H1 (cell line): ENCODE measurements at regions not wholly inside any gene's neighbourhood (a gene's known extent, or its start where the extent isn't known, plus 50 kb on each side); places are given as distances from the start of the nearest gene placed in this dataset.

Source experiments
- CTCF ChIA-PET: fragments of 300-600 bp; sonication (Branson Sonifier 250); formaldehyde crosslinking; loops from one replicate; lab custom pipeline; 2021; ENCODE audit not compliant: partially characterized antibody; lab: Charles Lee
- POLR2A ChIA-PET: fragments of 300-600 bp; sonication (Branson Sonifier 250); formaldehyde crosslinking; loops from one replicate; lab custom pipeline; 2021; ENCODE audit warnings: inconsistent platforms; ENCODE audit not compliant: partially characterized antibody; lab: Charles Lee
- DNase-seq, 2 experiments: peaks; one replicate each; pipeline versions ENCODE4 v3.0.0 to v3.0.0-alpha.2; 2010 to 2022; ENCODE audit warnings: low spot score in 2 of 2, low read depth in 1 of 2, mixed read lengths in 1 of 2
- FAIRE-seq: peaks from 2 replicates; lab custom pipeline; 2011; peaks lifted over from hg19 to GRCh38; lab: Jason Lieb, UNC
- H2AFZ ChIP-seq: 2 replicates; pipeline ENCODE4 v1.8.1; 2012; ENCODE audit warnings: low read length, inconsistent platforms
- H2AK5ac ChIP-seq: 2 replicates; pipeline ENCODE4 v1.6.1; 2013; ENCODE audit warnings: low read depth, low read length
- H2BK120ac ChIP-seq: replicated peaks from 2 replicates; pipeline ENCODE3; 2013; ENCODE audit warnings: low read depth, low read length, inconsistent platforms
- H2BK12ac ChIP-seq: 2 replicates; pipeline ENCODE4 v1.6.1; 2013; ENCODE audit warnings: low read depth, low read length
- H2BK15ac ChIP-seq: 2 replicates; pipeline ENCODE4 v1.6.1; 2013; ENCODE audit warnings: low read length
- H2BK20ac ChIP-seq: 2 replicates; pipeline ENCODE4 v1.6.1; 2013; ENCODE audit warnings: low read length
- H2BK5ac ChIP-seq: 2 replicates; pipeline ENCODE4 v1.6.1; 2013; ENCODE audit warnings: low read depth, low read length
- H3K14ac ChIP-seq: 2 replicates; pipeline ENCODE4 v1.6.1; 2013; ENCODE audit warnings: inconsistent platforms; ENCODE audit not compliant: insufficient read length
- H3K18ac ChIP-seq: 2 replicates; pipeline ENCODE4 v1.6.1; 2013; ENCODE audit warnings: low read length; ENCODE audit errors: extremely low read depth
- H3K23ac ChIP-seq: 2 replicates; pipeline ENCODE4 v1.6.1; 2013; ENCODE audit warnings: inconsistent platforms; ENCODE audit not compliant: insufficient read length
- H3K23me2 ChIP-seq: 2 replicates; pipeline ENCODE4 v1.6.1; 2013; ENCODE audit warnings: low read depth, low read length
- H3K27ac ChIP-seq: 2 replicates; pipeline ENCODE4 v1.6.1; 2011; ENCODE audit warnings: low read depth, low read length, inconsistent platforms
- H3K27me3 ChIP-seq, 4 experiments: replicated peaks in 1 of 4; 1 replicate in 1 of 4; 2 replicates in 3 of 4; pipeline versions ENCODE4 v1.6.1 to v1.8.1; 2011 to 2013; ENCODE audit warnings: low read length in 3 of 4, mild to moderate bottlenecking in 3 of 4, inconsistent platforms in 2 of 4, mixed read lengths in 2 of 4, moderate library complexity in 1 of 4; ENCODE audit not compliant: control insufficient read depth in 3 of 4, insufficient read depth in 3 of 4; ENCODE audit errors: extremely low read depth in 1 of 4
- H3K36me3 ChIP-seq, 4 experiments: 2 replicates each; pipeline versions ENCODE4 v1.6.1 to v1.8.1; 2011 to 2013; ENCODE audit warnings: mild to moderate bottlenecking in 4 of 4, low read length in 3 of 4, moderate library complexity in 2 of 4, control low read depth in 1 of 4, inconsistent platforms in 1 of 4; ENCODE audit not compliant: insufficient read depth in 4 of 4, control insufficient read depth in 2 of 4
- H3K4ac ChIP-seq: replicated peaks from 2 replicates; pipeline ENCODE3; 2013; ENCODE audit warnings: low read length, low read depth, mixed read lengths, inconsistent platforms; ENCODE audit not compliant: insufficient read length
- H3K4me1 ChIP-seq, 4 experiments: replicated peaks in 1 of 4; 1 replicate in 1 of 4; 2 replicates in 3 of 4; pipeline versions ENCODE4 v1.6.1 to v1.8.1; 2011 to 2013; ENCODE audit warnings: low read length in 3 of 4, inconsistent platforms in 2 of 4, mixed read lengths in 1 of 4; ENCODE audit not compliant: insufficient read depth in 4 of 4, control insufficient read depth in 3 of 4
- H3K4me2 ChIP-seq, 2 experiments: 2 replicates each; pipeline versions ENCODE4 v1.6.1 to v1.8.1; 2011 to 2013; ENCODE audit warnings: low read depth in 2 of 2, low read length in 2 of 2, control low read depth in 1 of 2, inconsistent platforms in 1 of 2, mild to moderate bottlenecking in 1 of 2; ENCODE audit not compliant: insufficient read depth in 1 of 2
- H3K4me3 ChIP-seq, 4 experiments: fragments of 200-600, 300-600 bp in 1 of 4; sonication (generic), shearing (Covaris generic), sonication (Bioruptor Twin) in 1 of 4; 2 replicates each; pipeline versions ENCODE4 v1.5.1 to v1.8.1; 2011 to 2016; ENCODE audit warnings: low read length in 4 of 4, low read depth in 3 of 4, control low read depth in 2 of 4, inconsistent platforms in 2 of 4, mild to moderate bottlenecking in 2 of 4, mixed read lengths in 1 of 4, moderate library complexity in 1 of 4; ENCODE audit not compliant: insufficient read depth in 2 of 4; ENCODE audit errors: extremely low read depth in 1 of 4
- H3K56ac ChIP-seq: replicated peaks from 2 replicates; pipeline ENCODE3; 2013; ENCODE audit warnings: low read depth, mild to moderate bottlenecking, mixed read lengths, low read length, inconsistent platforms; ENCODE audit not compliant: insufficient read length
- H3K79me1 ChIP-seq: 2 replicates; pipeline ENCODE4 v1.6.1; 2013; ENCODE audit warnings: low read depth, low read length, control low read depth
- H3K79me2 ChIP-seq, 2 experiments: 2 replicates each; pipeline versions ENCODE4 v1.6.1 to v1.8.1; 2012 to 2013; ENCODE audit warnings: low read length in 2 of 2, mild to moderate bottlenecking in 2 of 2, inconsistent platforms in 1 of 2; ENCODE audit not compliant: insufficient read depth in 2 of 2, control insufficient read depth in 1 of 2
- H3K9ac ChIP-seq, 4 experiments: replicated peaks in 1 of 4; 1 replicate in 1 of 4; 2 replicates in 3 of 4; pipeline versions ENCODE4 v1.6.1 to v1.8.1; 2011 to 2013; ENCODE audit warnings: low read depth in 3 of 4, low read length in 3 of 4, control low read depth in 2 of 4, mild to moderate bottlenecking in 2 of 4, moderate library complexity in 2 of 4, inconsistent platforms in 1 of 4; ENCODE audit errors: extremely low read depth in 1 of 4
- H3K9me3 ChIP-seq, 2 experiments: 2 replicates each; pipeline versions ENCODE4 v1.6.1 to v1.8.1; 2012 to 2013; ENCODE audit warnings: mild to moderate bottlenecking in 2 of 2, moderate library complexity in 2 of 2, control low read depth in 1 of 2, inconsistent platforms in 1 of 2, low read depth in 1 of 2, low read length in 1 of 2, mixed read lengths in 1 of 2; ENCODE audit not compliant: insufficient read depth in 2 of 2
- H4K20me1 ChIP-seq, 2 experiments: replicated peaks in 1 of 2; 2 replicates each; pipeline versions ENCODE3 to v1.8.1; 2011 to 2013; ENCODE audit warnings: inconsistent platforms in 2 of 2, low read length in 2 of 2, mild to moderate bottlenecking in 1 of 2; ENCODE audit not compliant: insufficient read depth in 2 of 2, control insufficient read depth in 1 of 2
- H4K5ac ChIP-seq: 2 replicates; pipeline ENCODE4 v1.6.1; 2013; ENCODE audit warnings: low read length, low read depth, mixed read lengths, inconsistent platforms; ENCODE audit not compliant: insufficient read length
- H4K8ac ChIP-seq: 2 replicates; pipeline ENCODE4 v1.8.0; 2013; ENCODE audit warnings: mild to moderate bottlenecking, moderate library complexity, low read length, inconsistent platforms; ENCODE audit not compliant: insufficient read depth; ENCODE audit errors: extremely low read depth
- H4K91ac ChIP-seq: replicated peaks from 2 replicates; pipeline ENCODE3; 2013; ENCODE audit warnings: low read length, mixed read lengths, inconsistent platforms; ENCODE audit not compliant: insufficient read length
- CHD2 ChIP-seq: IDR thresholded peaks from 2 replicates; pipeline ENCODE4 v1.6.1; 2012; ENCODE audit warnings: low read length, improper control_type of control experiment
- EGR1 ChIP-seq: IDR thresholded peaks from 2 replicates; pipeline ENCODE4 v1.6.1; 2011; ENCODE audit warnings: low read depth, low read length, borderline replicate concordance
- GTF2F1 ChIP-seq: IDR thresholded peaks from 2 replicates; pipeline ENCODE4 v1.6.1; 2012; ENCODE audit warnings: low read depth, low read length, improper control_type of control experiment, borderline replicate concordance
- JUN ChIP-seq: IDR thresholded peaks from 2 replicates; pipeline ENCODE4 v1.6.1; 2011; ENCODE audit warnings: low read depth, mild to moderate bottlenecking, improper control_type of control experiment, low read length
- KDM1A ChIP-seq: fragments of 200-600, 300-600 bp; sonication (generic); IDR thresholded peaks from 2 replicates; pipeline ENCODE4 v1.7.1; 2016; ENCODE audit warnings: mild to moderate bottlenecking, low read length, borderline replicate concordance
- RBBP5 ChIP-seq: IDR thresholded peaks from 2 replicates; pipeline ENCODE4 v1.7.1; 2012; ENCODE audit warnings: low read depth, mild to moderate bottlenecking, inconsistent platforms, low read length, moderate library complexity, borderline replicate concordance
- SIRT6 ChIP-seq: IDR thresholded peaks from one replicate; pipeline ENCODE4 v1.7.1; 2012; ENCODE audit warnings: low read length, inconsistent platforms
- SP1 ChIP-seq: IDR thresholded peaks from 2 replicates; pipeline ENCODE4 v1.6.1; 2011; ENCODE audit warnings: low read depth, low read length
- SP4 ChIP-seq: IDR thresholded peaks from 2 replicates; pipeline ENCODE4 v1.6.1; 2012; ENCODE audit warnings: low read length, inconsistent platforms
- SRF ChIP-seq: IDR thresholded peaks from 2 replicates; pipeline ENCODE4 v1.6.1; 2011; ENCODE audit warnings: mild to moderate bottlenecking, low read depth, low read length, moderate library complexity
- SUZ12 ChIP-seq: fragments of 200-600 bp; sonication (generic); IDR thresholded peaks from 2 replicates; pipeline ENCODE4 v1.6.1; 2012; ENCODE audit warnings: mild to moderate bottlenecking, inconsistent platforms, low read length, moderate library complexity, mixed read lengths
- TCF12 ChIP-seq: IDR thresholded peaks from 2 replicates; pipeline ENCODE4 v1.6.1; 2011; ENCODE audit warnings: low read depth, mild to moderate bottlenecking, low read length
- TEAD4 ChIP-seq: IDR thresholded peaks from 2 replicates; pipeline ENCODE4 v1.6.1; 2012; ENCODE audit warnings: low read depth, low read length, inconsistent platforms, mixed read lengths
- WGBS, 2 experiments: shearing (Covaris generic) in 1 of 2; methylation state at CpG; one replicate each; pipeline versions ENCODE4 v1.1.6 to v1.1.7; 2013 to 2015; ENCODE audit warnings: low lambda C conversion rate in 2 of 2, mixed read lengths in 2 of 2, inconsistent platforms in 1 of 2, low coverage in 1 of 2, missing lambda C conversion rate in 1 of 2; ENCODE audit not compliant: insufficient replicate concordance in 2 of 2, insufficient coverage in 1 of 2, insufficient read length in 1 of 2; ENCODE audit errors: extremely low coverage in 1 of 2, missing lambda C conversion rate in 1 of 2; 5-methylcytosine and 5-hydroxymethylcytosine counted together
- TF ChIP-seq, protein P1 (sequence below): IDR thresholded peaks from 2 replicates; pipeline ENCODE4 v1.6.1; 2012; ENCODE audit warnings: low read length, inconsistent platforms

- Histone ChIP-seq H4K91ac (no peak overlapping the region), H3K23ac (no peak overlapping the region), H2BK12ac (no peak overlapping the region), H3K36me3 (no peaks in the 10 kb centered on the region; a peak in 1 of 8 replicates), H4K5ac (no peak overlapping the region), H3K4me3 (no peak overlapping the region), H2BK120ac (no peak overlapping the region), H2AK5ac (no peak overlapping the region), H3K9ac (no peak overlapping the region), H4K8ac (no peak overlapping the region), H2BK15ac (no peak overlapping the region), H4K20me1 (no peaks in the 10 kb centered on the region), H3K56ac (no peak overlapping the region), H3K27ac (no peak overlapping the region), H2BK20ac (no peak overlapping the region), H3K4me1 (peaks cover 0 to 4% (median 0%) of the 10 kb centered on the region in 4 experiments; a peak in 1 of 7 replicates), H2BK5ac (no peak overlapping the region; the same call in 1 of the 2 replicates), H3K14ac (no peak overlapping the region), H3K79me2 (no peaks in the 10 kb centered on the region), H3K4ac (no peak overlapping the region), H3K79me1 (no peaks in the 10 kb centered on the region), H3K27me3 (no peaks in the 10 kb centered on the region), H3K23me2 (no peaks in the 10 kb centered on the region), H3K9me3 (no peaks in the 10 kb centered on the region), H3K4me2 (no peak overlapping the region), H3K18ac (no peak overlapping the region), H2AFZ (no peak overlapping the region)
- ChIA-PET CTCF (interaction anchor here (0.7 kb wide), 2 partner anchors 73 to 503 kb away, joined by 3 to 4 read pairs; no protein-coding TSS in a partner anchor), POLR2A (no interaction called here)
- no peak for DNase-seq
- FAIRE-seq, result no peak
- 85% methylated on average over 5 of the region's 6 CpGs; no CpG with 5 or more reads in 1 of the 2 experiments for WGBS, 2 experiments
- TF ChIP-seq SRF (no peak), SP1 (no peak), RBBP5 (no peak), EGR1 (no peak), TCF12 (no peak), JUN (no peak), CHD2 (no peak), TEAD4 (no peak), GTF2F1 (no peak), SUZ12 (no peak), SP4 (no peak), KDM1A (no peak), SIRT6 (no peak)
- TF ChIP-seq, protein P1, sequence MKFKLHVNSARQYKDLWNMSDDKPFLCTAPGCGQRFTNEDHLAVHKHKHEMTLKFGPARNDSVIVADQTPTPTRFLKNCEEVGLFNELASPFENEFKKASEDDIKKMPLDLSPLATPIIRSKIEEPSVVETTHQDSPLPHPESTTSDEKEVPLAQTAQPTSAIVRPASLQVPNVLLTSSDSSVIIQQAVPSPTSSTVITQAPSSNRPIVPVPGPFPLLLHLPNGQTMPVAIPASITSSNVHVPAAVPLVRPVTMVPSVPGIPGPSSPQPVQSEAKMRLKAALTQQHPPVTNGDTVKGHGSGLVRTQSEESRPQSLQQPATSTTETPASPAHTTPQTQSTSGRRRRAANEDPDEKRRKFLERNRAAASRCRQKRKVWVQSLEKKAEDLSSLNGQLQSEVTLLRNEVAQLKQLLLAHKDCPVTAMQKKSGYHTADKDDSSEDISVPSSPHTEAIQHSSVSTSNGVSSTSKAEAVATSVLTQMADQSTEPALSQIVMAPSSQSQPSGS, result no peak
Measured at GRCh38 chr18:73782405-73782804, 365.2 kb downstream of the FBXO15 start.
